Erythroblast (primary cell): ENCODE measurements at regions not wholly inside any gene's neighbourhood (a gene's known extent, or its start where the extent isn't known, plus 50 kb on each side); places are given as distances from the start of the nearest gene placed in this dataset.

Experiments used
- GATA1 ChIP-seq: IDR thresholded peaks from 2 replicates; pipeline ENCODE4 v1.6.1; 2011; ENCODE audit warnings: low read depth, mild to moderate bottlenecking, control low read depth, low read length, moderate library complexity
- POLR2A ChIP-seq: IDR thresholded peaks from 2 replicates; pipeline ENCODE4 v1.6.1; 2011; ENCODE audit warnings: mild to moderate bottlenecking, low read length

- TF ChIP-seq POLR2A = no peak
- TF ChIP-seq GATA1 = no peak
These were observed 1287.8 kb upstream of the TMEFF2 start for GRCh38 chr2:193482557-193482956.
